ENCODE measurements at regions not wholly inside any gene's neighbourhood (a gene's known extent, or its start where the extent isn't known, plus 50 kb on each side); places are given as distances from the start of the nearest gene placed in this dataset.

DNA sequence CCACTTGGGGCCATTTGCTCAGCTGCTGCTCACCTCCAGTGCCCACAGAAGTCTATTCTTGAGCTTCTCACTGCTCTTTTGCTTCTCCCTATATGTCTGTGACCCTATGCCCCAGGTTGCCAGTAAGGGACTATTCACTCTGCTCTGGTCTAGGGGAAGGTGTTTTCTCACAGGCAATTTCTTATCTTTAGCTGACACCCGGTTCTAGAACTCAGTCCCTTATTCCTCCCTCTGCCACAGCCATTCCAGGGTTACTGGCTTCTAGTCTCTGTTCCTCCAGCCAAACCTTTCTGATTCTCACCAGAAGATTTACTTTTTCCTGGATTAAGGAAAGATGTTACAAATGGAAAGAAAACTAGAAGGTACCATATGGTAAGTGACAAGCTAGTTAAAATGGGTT, 574.0 kb downstream of the NTRK3 start:
- no CpG with 5 or more reads among the region's 1 CpG for WGBS, 2 experiments (ENCODE audit: extremely low coverage in 2 of 2, insufficient read length in 1 of 2)
- H3K4me2 ChIP-seq (ENCODE audit: low read depth, low read length): no peak overlapping the region
- H3K23ac ChIP-seq (ENCODE audit: low read depth, low read length): no peak overlapping the region
- no peaks in the 10 kb centered on the region for H3K27me3 ChIP-seq (ENCODE audit: control insufficient read depth, insufficient read depth, low read length)
- H3K18ac ChIP-seq (ENCODE audit: low read depth, low read length): no peak overlapping the region
- H3K9me1 ChIP-seq (ENCODE audit: insufficient read depth, low read length): no peaks in the 10 kb centered on the region
- no peak overlapping the region for H2AK5ac ChIP-seq (ENCODE audit: low read depth, low read length)
- no peak overlapping the region for H3K27ac ChIP-seq (ENCODE audit: insufficient read depth, low read length)
- no peak overlapping the region for H4K8ac ChIP-seq (ENCODE audit: low read depth in 2 of 2, low read length in 2 of 2)
- ATAC-seq (ENCODE audit: low read depth) (no peak), DNase-seq (no peak)
- no peaks in the 10 kb centered on the region for H3K4me1 ChIP-seq (ENCODE audit: control insufficient read depth, insufficient read depth, low read length)
- H2BK120ac ChIP-seq (ENCODE audit: low read depth, low read length): no peak overlapping the region
- intact Hi-C loops (cut with micrococcal nuclease) (no loop called here), in situ Hi-C loops (cut with MboI; ENCODE audit: low sequenced_read_pairs) (no loop called here), dilution Hi-C loops (cut with HindIII; ENCODE audit: low sequenced_read_pairs, unreplicated experiment) (no loop called here)
- no peak overlapping the region for H3K4ac ChIP-seq (ENCODE audit: low read depth, low read length)
- H3K4me3 ChIP-seq (ENCODE audit: insufficient read depth, low read depth, low read length): no peak overlapping the region
- H3K79me1 ChIP-seq (ENCODE audit: low read depth in 1 of 2, low read length in 2 of 2): no peaks in the 10 kb centered on the region
- no peak overlapping the region for H2BK5ac ChIP-seq (ENCODE audit: low read depth, low read length, poor library complexity, severe bottlenecking)
- H3K9ac ChIP-seq (ENCODE audit: low read depth, low read length): no peak overlapping the region
- no peak overlapping the region for H3K56ac ChIP-seq (ENCODE audit: extremely low read depth, insufficient read depth, low read length)
- CTCF ChIA-PET: no interaction called here
- H2BK20ac ChIP-seq (ENCODE audit: low read depth, low read length): no peak overlapping the region
- no peaks in the 10 kb centered on the region for H3K36me3 ChIP-seq (ENCODE audit: control insufficient read depth, insufficient read depth, low read length)
- POLR2A ChIA-PET (ENCODE audit: unreplicated experiment): no interaction called here
- no peak overlapping the region for H2BK15ac ChIP-seq (ENCODE audit: low read depth, low read length)
- no peak for TF ChIP-seq CEBPB (IDR thresholded peaks at IDR 0.05; ENCODE audit: low read depth, low read length)
- TF ChIP-seq SMC3 (IDR thresholded peaks at IDR 0.05; ENCODE audit: low read depth, low read length): no peak
- TF ChIP-seq, protein P1, sequence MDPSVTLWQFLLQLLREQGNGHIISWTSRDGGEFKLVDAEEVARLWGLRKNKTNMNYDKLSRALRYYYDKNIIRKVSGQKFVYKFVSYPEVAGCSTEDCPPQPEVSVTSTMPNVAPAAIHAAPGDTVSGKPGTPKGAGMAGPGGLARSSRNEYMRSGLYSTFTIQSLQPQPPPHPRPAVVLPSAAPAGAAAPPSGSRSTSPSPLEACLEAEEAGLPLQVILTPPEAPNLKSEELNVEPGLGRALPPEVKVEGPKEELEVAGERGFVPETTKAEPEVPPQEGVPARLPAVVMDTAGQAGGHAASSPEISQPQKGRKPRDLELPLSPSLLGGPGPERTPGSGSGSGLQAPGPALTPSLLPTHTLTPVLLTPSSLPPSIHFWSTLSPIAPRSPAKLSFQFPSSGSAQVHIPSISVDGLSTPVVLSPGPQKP (IDR thresholded peaks at IDR 0.05; ENCODE audit: borderline replicate concordance, low read depth, low read length): no peak
- no peak for TF ChIP-seq MAFK (IDR thresholded peaks at IDR 0.05; ENCODE audit: low read depth, low read length)
- no peak for TF ChIP-seq MAZ (IDR thresholded peaks at IDR 0.05; ENCODE audit: borderline replicate concordance, low read depth, low read length)
- no peak for TF ChIP-seq MXI1 (IDR thresholded peaks at IDR 0.05; ENCODE audit: borderline replicate concordance, low read depth, low read length)
- TF ChIP-seq FOS (IDR thresholded peaks at IDR 0.05; ENCODE audit: low read depth, low read length): no peak
- TF ChIP-seq BHLHE40 (IDR thresholded peaks at IDR 0.05; ENCODE audit: low read depth, low read length): no peak
- TF ChIP-seq RFX5 (IDR thresholded peaks at IDR 0.05; ENCODE audit: low read depth, low read length): no peak
- TF ChIP-seq RCOR1 (IDR thresholded peaks at IDR 0.05; ENCODE audit: insufficient replicate concordance, low read length): no peak
- TF ChIP-seq NFE2L2 (IDR thresholded peaks at IDR 0.05; ENCODE audit: low read depth, low read length): no peak
- TF ChIP-seq, protein P2, sequence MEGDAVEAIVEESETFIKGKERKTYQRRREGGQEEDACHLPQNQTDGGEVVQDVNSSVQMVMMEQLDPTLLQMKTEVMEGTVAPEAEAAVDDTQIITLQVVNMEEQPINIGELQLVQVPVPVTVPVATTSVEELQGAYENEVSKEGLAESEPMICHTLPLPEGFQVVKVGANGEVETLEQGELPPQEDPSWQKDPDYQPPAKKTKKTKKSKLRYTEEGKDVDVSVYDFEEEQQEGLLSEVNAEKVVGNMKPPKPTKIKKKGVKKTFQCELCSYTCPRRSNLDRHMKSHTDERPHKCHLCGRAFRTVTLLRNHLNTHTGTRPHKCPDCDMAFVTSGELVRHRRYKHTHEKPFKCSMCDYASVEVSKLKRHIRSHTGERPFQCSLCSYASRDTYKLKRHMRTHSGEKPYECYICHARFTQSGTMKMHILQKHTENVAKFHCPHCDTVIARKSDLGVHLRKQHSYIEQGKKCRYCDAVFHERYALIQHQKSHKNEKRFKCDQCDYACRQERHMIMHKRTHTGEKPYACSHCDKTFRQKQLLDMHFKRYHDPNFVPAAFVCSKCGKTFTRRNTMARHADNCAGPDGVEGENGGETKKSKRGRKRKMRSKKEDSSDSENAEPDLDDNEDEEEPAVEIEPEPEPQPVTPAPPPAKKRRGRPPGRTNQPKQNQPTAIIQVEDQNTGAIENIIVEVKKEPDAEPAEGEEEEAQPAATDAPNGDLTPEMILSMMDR (conservative IDR thresholded peaks at IDR 0.05; ENCODE audit: low read depth, low read length): no peak
- no peak for TF ChIP-seq RAD21 (IDR thresholded peaks at IDR 0.05; ENCODE audit: low read length)
- TF ChIP-seq CHD1 (IDR thresholded peaks at IDR 0.05; ENCODE audit: low read depth, low read length): no peak
- TF ChIP-seq USF2 (IDR thresholded peaks at IDR 0.05; ENCODE audit: low read depth, low read length): no peak
- TF ChIP-seq POLR2A (IDR thresholded peaks at IDR 0.05; ENCODE audit: low read depth, low read length): no peak
- no peaks in the 10 kb centered on the region for H3K9me3 ChIP-seq (ENCODE audit: control insufficient read depth, insufficient read depth, low read length)
- no peak overlapping the region for H2AFZ ChIP-seq (replicated peaks; ENCODE audit: low read length, poor library complexity)
- BruUV-seq (replicated peaks): no TSS peak
- H4K20me1 ChIP-seq (ENCODE audit: insufficient read depth, low read length): no peaks in the 10 kb centered on the region
- no peak overlapping the region for H3K14ac ChIP-seq (replicated peaks; ENCODE audit: low read depth, low read length)
- no peak overlapping the region for H4K91ac ChIP-seq (ENCODE audit: insufficient read depth, low read depth, low read length)
- no peak overlapping the region for H4K5ac ChIP-seq (ENCODE audit: low read depth, low read length)
- H2AK9ac ChIP-seq (replicated peaks; ENCODE audit: low read depth, low read length, poor library complexity): no peak overlapping the region
